ENCODE measurements at regions not wholly inside any gene's neighbourhood (a gene's known extent, or its start where the extent isn't known, plus 50 kb on each side); places are given as distances from the start of the nearest gene placed in this dataset.
"Not testable (repeated sequence)": the region's sequence is repeated elsewhere in the genome, so short reads cannot be mapped to it uniquely, and the experiment has no call there.

DNA sequence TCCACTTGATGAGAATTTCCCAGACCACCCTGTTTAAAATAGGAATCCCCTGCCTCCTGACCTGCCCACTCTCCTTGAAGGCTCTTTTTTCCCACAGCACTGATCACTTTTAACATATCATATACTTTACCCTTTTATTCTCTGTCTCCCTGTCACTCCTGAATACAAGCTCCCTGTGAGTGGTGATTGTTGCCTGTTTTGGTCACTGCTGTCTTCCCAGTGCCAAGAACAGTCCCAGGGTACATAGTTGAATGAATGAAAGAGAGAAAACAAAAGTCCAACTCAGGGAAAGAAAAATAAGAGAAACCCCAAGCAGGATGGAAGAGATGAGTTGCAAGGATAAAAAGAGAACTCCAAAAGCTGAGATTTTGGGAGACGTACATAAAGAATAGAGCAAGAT, 500.3 kb upstream of the LMCD1 start:
- no peak overlapping the region for H3K27ac Mint-ChIP-seq
- H3K9me3 Mint-ChIP-seq = no peaks in the 10 kb centered on the region
- no peaks in the 10 kb centered on the region for H3K36me3 Mint-ChIP-seq (ENCODE audit: low read depth)
- H3K4me1 Mint-ChIP-seq (ENCODE audit: low read depth) = no peaks in the 10 kb centered on the region
- DNase-seq = no peak
- no peak overlapping the region for H3K4me3 Mint-ChIP-seq
- peaks cover 3% of the 10 kb centered on the region for H3K27me3 Mint-ChIP-seq

DNA sequence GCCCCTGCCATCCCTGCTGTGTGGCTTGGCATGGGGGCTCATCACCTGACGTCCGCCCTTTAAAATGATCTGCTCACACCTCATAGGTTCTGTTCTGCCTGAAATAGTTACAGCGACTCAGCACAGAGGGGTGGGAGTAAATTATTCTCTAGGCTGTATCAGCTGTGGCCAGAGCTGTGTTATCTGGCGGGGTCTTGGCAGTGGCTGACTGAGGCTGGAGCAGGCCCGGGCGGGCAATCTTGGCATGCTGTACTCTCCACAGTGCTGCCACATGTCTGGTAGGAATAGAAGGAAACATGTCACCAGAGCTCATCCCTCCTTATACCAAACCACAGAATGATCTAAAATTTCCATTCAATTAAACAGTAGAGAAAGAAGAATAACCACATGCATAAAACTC, 499.9 kb upstream of the LMCD1 start:
- Mint-ChIP-seq H3K27me3 (peaks cover 3% of the 10 kb centered on the region), H3K9me3 (no peaks in the 10 kb centered on the region), H3K27ac (no peak overlapping the region), H3K4me1 (ENCODE audit: low read depth) (no peaks in the 10 kb centered on the region), H3K4me3 (no peak overlapping the region), H3K36me3 (ENCODE audit: low read depth) (no peaks in the 10 kb centered on the region)
- no peak for DNase-seq

DNA sequence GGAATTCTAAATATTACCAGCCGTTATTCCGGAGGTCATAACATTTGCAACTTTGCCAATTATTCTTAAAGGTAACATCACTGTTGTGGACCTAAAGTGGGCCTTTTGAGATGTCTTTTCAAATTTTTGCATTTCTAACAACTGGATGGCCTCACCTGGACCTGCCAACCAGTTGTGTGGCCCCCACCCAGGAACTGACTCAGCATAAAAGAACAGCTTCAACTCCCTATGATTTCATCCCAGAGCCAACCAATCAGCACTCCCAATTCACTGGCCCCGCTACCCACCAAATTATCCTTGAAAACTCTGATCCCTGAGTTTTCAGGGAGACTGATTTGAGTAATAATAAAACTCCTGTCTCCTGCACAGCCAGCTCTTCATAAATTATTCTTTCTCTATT, 489.7 kb upstream of the LMCD1 start:
- no peaks in the 10 kb centered on the region for H3K27me3 Mint-ChIP-seq
- no peak overlapping the region for H3K4me3 Mint-ChIP-seq
- H3K9me3 Mint-ChIP-seq = peaks cover under 1% of the 10 kb centered on the region
- H3K27ac Mint-ChIP-seq = no peak overlapping the region
- no peaks in the 10 kb centered on the region for H3K36me3 Mint-ChIP-seq (ENCODE audit: low read depth)
- no peaks in the 10 kb centered on the region for H3K4me1 Mint-ChIP-seq (ENCODE audit: low read depth)
- no peak for DNase-seq

GRCh38 chr3:8020047-8020841, 481.4 kb upstream of the LMCD1 start:
- no peaks in the 10 kb centered on the region for H3K4me1 Mint-ChIP-seq (ENCODE audit: low read depth)

GRCh38 chr3:8027954-8028353, 473.7 kb upstream of the LMCD1 start:
- H3K27me3 Mint-ChIP-seq = no peaks in the 10 kb centered on the region
- H3K27ac Mint-ChIP-seq = no peak overlapping the region
- H3K36me3 Mint-ChIP-seq (ENCODE audit: low read depth) = no peaks in the 10 kb centered on the region
- H3K4me3 Mint-ChIP-seq = no peak overlapping the region
- H3K9me3 Mint-ChIP-seq = peaks cover 6% of the 10 kb centered on the region
- H3K4me1 Mint-ChIP-seq (ENCODE audit: low read depth) = no peaks in the 10 kb centered on the region
- no peak for DNase-seq

More at GRCh38 chr3:8020047-8020841, 481.4 kb upstream of the LMCD1 start:
- peaks cover 17% of the 10 kb centered on the region for H3K9me3 Mint-ChIP-seq
- no peaks in the 10 kb centered on the region for H3K36me3 Mint-ChIP-seq (ENCODE audit: low read depth)
- H3K4me3 Mint-ChIP-seq = no peak overlapping the region
- no peaks in the 10 kb centered on the region for H3K27me3 Mint-ChIP-seq
- no peak overlapping the region for H3K27ac Mint-ChIP-seq
- DNase-seq = no peak

GRCh38 chr3:8050283-8050682, 451.3 kb upstream of the LMCD1 start:
- Mint-ChIP-seq H3K4me1 (ENCODE audit: low read depth) (no peaks in the 10 kb centered on the region), H3K27me3 (no peaks in the 10 kb centered on the region), H3K27ac (no peak overlapping the region), H3K9me3 (no peaks in the 10 kb centered on the region), H3K4me3 (no peak overlapping the region), H3K36me3 (ENCODE audit: low read depth) (no peaks in the 10 kb centered on the region)
- DNase-seq = no peak

- H3K9me3 Mint-ChIP-seq = no peaks in the 10 kb centered on the region
- no peaks in the 10 kb centered on the region for H3K4me1 Mint-ChIP-seq (ENCODE audit: low read depth)
- H3K27ac Mint-ChIP-seq = no peak overlapping the region
- H3K36me3 Mint-ChIP-seq (ENCODE audit: low read depth) = no peaks in the 10 kb centered on the region
- DNase-seq = no peak
- H3K27me3 Mint-ChIP-seq = no peaks in the 10 kb centered on the region
- H3K4me3 Mint-ChIP-seq = no peak overlapping the region
These were observed 449.0 kb upstream of the LMCD1 start for GRCh38 chr3:8052659-8053058.

GRCh38 chr3:8068135-8068534, 433.5 kb upstream of the LMCD1 start:
- not testable (repeated sequence) for H3K27ac Mint-ChIP-seq; DNase-seq; H3K36me3 Mint-ChIP-seq (ENCODE audit: low read depth); H3K4me1 Mint-ChIP-seq (ENCODE audit: low read depth); H3K9me3 Mint-ChIP-seq; H3K4me3 Mint-ChIP-seq; H3K27me3 Mint-ChIP-seq

DNA sequence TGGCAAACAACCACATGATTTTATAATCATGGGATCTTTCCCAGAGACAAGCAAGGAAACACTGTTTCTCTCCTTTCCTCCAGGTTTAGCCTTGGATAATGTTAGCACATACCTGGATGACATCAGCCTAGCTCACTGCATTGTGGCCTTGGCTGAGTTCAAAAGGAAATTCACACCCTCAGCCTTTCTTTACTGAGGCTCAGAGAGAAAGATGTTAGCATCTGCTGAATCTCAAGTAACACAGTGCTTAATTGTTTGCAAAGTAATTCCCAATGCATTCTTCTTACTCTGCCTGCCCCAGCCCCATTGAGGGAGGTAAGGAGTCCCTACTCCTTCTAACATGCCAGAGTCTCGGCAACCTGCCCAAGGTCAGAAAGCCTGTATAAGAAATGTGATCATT, 432.2 kb upstream of the LMCD1 start:
- Mint-ChIP-seq H3K9me3 (no peaks in the 10 kb centered on the region), H3K4me1 (ENCODE audit: low read depth) (no peaks in the 10 kb centered on the region)

DNA sequence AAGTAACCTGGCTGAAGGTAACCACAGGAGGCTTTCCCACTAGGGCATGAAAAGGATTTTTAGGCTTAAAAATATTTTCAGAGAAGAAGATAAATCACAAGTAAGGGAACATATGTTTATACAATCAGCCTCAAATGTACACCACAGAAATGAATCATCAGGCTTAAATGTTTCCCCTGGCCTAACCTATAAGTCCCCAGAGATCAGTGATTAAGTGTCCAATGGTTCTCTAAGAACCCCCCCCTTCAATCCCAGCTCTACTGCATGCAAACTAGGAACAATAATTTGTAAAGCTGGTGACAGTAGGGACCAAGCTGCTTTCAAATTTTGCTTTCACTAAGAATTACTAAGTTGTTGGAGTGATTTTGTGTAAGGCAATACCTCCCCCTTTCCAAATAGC, 431.6 kb upstream of the LMCD1 start:
- no peaks in the 10 kb centered on the region for H3K9me3 Mint-ChIP-seq
- H3K4me3 Mint-ChIP-seq = no peak overlapping the region
- H3K27me3 Mint-ChIP-seq = no peaks in the 10 kb centered on the region
- H3K27ac Mint-ChIP-seq = no peak overlapping the region
- H3K36me3 Mint-ChIP-seq (ENCODE audit: low read depth) = no peaks in the 10 kb centered on the region
- no peaks in the 10 kb centered on the region for H3K4me1 Mint-ChIP-seq (ENCODE audit: low read depth)
- DNase-seq = no peak

More for the DNA sequence above, 432.2 kb upstream of the LMCD1 start:
- no peak overlapping the region for H3K27ac Mint-ChIP-seq
- H3K36me3 Mint-ChIP-seq (ENCODE audit: low read depth) = no peaks in the 10 kb centered on the region
- no peak overlapping the region for H3K4me3 Mint-ChIP-seq
- no peak for DNase-seq
- H3K27me3 Mint-ChIP-seq = no peaks in the 10 kb centered on the region

DNA sequence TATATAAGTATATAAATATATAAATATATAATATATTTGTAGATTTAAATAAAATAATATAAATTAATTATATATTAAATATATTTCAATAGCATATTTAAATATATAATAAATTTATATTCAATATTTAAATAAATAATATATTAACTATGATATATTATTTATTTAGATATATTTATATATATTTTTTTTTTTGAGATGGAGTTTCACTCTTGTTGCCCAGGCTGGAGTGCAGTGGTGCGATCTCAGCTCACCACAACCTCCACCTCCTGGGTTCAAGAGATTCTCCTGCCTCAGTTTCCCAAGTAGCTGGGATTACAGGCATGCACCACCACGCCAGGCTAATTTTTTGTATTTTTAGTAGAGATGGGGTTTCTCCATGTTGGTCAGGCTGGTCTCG, 426.9 kb upstream of the LMCD1 start:
- not testable (repeated sequence) for H3K4me1 Mint-ChIP-seq (ENCODE audit: low read depth); H3K4me3 Mint-ChIP-seq; H3K27ac Mint-ChIP-seq; H3K9me3 Mint-ChIP-seq; H3K36me3 Mint-ChIP-seq (ENCODE audit: low read depth); DNase-seq; H3K27me3 Mint-ChIP-seq

DNA sequence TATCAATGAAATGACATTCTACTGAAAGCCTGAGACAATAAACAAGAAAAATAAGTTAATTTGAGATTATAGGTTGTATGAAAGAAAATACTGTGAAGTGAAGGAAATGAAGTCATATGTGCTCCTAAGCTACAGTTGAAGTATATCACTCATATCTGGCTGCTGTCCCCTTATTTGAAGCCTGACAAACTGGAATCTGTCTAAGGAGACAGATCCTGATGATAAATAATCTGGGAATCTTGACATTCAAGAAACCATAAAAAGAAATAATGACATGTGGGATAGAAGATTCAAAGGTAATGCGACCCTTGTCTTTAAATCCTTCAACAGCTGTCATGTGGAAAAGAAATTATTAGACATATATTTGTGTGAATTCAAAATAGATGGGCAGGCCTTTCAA, 424.5 kb upstream of the LMCD1 start:
- no peaks in the 10 kb centered on the region for H3K27me3 Mint-ChIP-seq
- H3K27ac Mint-ChIP-seq = no peak overlapping the region
- DNase-seq = no peak

DNA sequence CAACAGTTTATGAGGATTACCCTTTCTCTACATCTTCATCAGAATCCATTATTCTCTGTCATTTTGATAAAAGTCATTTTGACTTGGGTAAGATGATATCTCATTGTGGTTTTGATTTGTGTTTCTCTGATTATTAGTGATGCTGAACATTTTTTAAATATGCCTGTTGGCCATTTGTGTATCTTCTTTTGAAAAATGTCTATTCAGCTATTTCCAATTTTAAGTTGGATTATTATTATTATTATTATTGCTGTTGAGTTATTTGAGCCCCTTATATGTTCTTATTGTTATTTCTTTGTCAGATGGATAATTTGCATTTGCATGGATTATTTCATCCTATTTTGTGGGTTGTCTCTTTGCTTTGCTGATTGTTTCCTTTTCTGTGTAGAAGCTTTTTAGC, 421.2 kb upstream of the LMCD1 start:
- no peak overlapping the region for H3K4me3 Mint-ChIP-seq
- no peak overlapping the region for H3K27ac Mint-ChIP-seq
- H3K27me3 Mint-ChIP-seq = no peaks in the 10 kb centered on the region
- no peak for DNase-seq
- H3K9me3 Mint-ChIP-seq = no peaks in the 10 kb centered on the region
- no peaks in the 10 kb centered on the region for H3K36me3 Mint-ChIP-seq (ENCODE audit: low read depth)
- peaks cover 10% of the 10 kb centered on the region for H3K4me1 Mint-ChIP-seq (ENCODE audit: low read depth)

More for the DNA sequence above, 424.5 kb upstream of the LMCD1 start:
- H3K36me3 Mint-ChIP-seq (ENCODE audit: low read depth) = no peaks in the 10 kb centered on the region
- H3K4me1 Mint-ChIP-seq (ENCODE audit: low read depth) = no peaks in the 10 kb centered on the region
- no peak overlapping the region for H3K4me3 Mint-ChIP-seq
- no peaks in the 10 kb centered on the region for H3K9me3 Mint-ChIP-seq

GRCh38 chr3:8085498-8085897, 416.1 kb upstream of the LMCD1 start:
- DNase-seq = no peak
- peaks cover 11% of the 10 kb centered on the region for H3K4me1 Mint-ChIP-seq (ENCODE audit: low read depth)
- H3K4me3 Mint-ChIP-seq = no peak overlapping the region
- H3K36me3 Mint-ChIP-seq (ENCODE audit: low read depth) = no peaks in the 10 kb centered on the region
- H3K27ac Mint-ChIP-seq = no peak overlapping the region
- H3K9me3 Mint-ChIP-seq = no peaks in the 10 kb centered on the region
- no peaks in the 10 kb centered on the region for H3K27me3 Mint-ChIP-seq

DNA sequence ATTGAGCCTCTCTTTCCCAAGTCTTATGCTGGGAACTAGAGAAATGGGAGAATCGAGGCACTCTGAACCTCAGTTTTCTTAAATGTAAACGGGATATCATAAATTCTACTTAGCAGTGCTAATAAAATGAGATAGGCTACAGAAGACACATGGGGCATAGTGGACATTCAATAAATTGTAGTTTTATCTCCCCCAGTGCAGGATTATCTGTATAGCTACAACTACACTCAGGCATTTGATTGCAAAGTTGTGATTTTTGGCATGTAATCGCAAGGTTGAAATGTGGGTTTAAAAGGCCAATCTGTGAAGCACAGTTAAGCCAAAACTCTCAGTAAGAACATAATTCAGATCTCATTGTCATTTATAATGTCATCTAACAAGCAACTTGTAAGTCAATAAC, 413.7 kb upstream of the LMCD1 start:
- no peaks in the 10 kb centered on the region for H3K9me3 Mint-ChIP-seq
- H3K36me3 Mint-ChIP-seq (ENCODE audit: low read depth) = no peaks in the 10 kb centered on the region
- H3K27me3 Mint-ChIP-seq = no peaks in the 10 kb centered on the region
- no peak for DNase-seq
- H3K4me3 Mint-ChIP-seq = no peak overlapping the region
- H3K27ac Mint-ChIP-seq = no peak overlapping the region
- H3K4me1 Mint-ChIP-seq (ENCODE audit: low read depth) = peaks cover 11% of the 10 kb centered on the region

GRCh38 chr3:8094415-8094814, 407.2 kb upstream of the LMCD1 start:
- no peak overlapping the region for H3K4me3 Mint-ChIP-seq
- DNase-seq = no peak
- H3K4me1 Mint-ChIP-seq (ENCODE audit: low read depth) = peaks cover 2% of the 10 kb centered on the region
- H3K27ac Mint-ChIP-seq = no peak overlapping the region
- no peaks in the 10 kb centered on the region for H3K27me3 Mint-ChIP-seq
- H3K9me3 Mint-ChIP-seq = no peaks in the 10 kb centered on the region
- no peaks in the 10 kb centered on the region for H3K36me3 Mint-ChIP-seq (ENCODE audit: low read depth)
